HepG2 (cell line): ENCODE measurements at regions not wholly inside any gene's neighbourhood (a gene's known extent, or its start where the extent isn't known, plus 50 kb on each side); places are given as distances from the start of the nearest gene placed in this dataset.

Experiments
- ATAC-seq: fragments of 200-7000 bp; cut with Tn5 transposase; 3 replicates; pipeline ENCODE4 v1.9.1; 2020; ENCODE audit warnings: mild to moderate bottlenecking, moderate library complexity
- BruUV-seq: library from RNA; stranded (reverse); fragments of 400-500 nt; replicated peaks from 2 replicates; lab custom pipeline; 2021; lab: Mats Ljungman, UMichigan
- CTCF ChIA-PET: fragments of 300-600 bp; formaldehyde crosslinking; extraction: SDS; loops from one replicate; lab custom pipeline; 2021; ENCODE audit warnings: low total read pairs, inconsistent platforms, low intra/inter-chr PET ratio; lab: Yijun Ruan, JAX
- POLR2A ChIA-PET: fragments of 350-600 bp; sonication (Branson Sonifier 250); formaldehyde crosslinking; loops from one replicate; lab custom pipeline; 2020; ENCODE audit warnings: antibody characterized with exemption, inconsistent platforms; lab: Yijun Ruan, JAX
- DNase-seq: peaks from one replicate; pipeline ENCODE4 v3.0.0-alpha.2; 2015; ENCODE audit warnings: low spot score
- FAIRE-seq: peaks from 3 replicates; lab custom pipeline; 2011; peaks lifted over from hg19 to GRCh38; lab: Jason Lieb, UNC
- H2AFZ ChIP-seq: one replicate; pipeline ENCODE4 v1.6.1; 2011; ENCODE audit warnings: low read length, inconsistent platforms
- H3K27ac ChIP-seq: fragments of 300-600 bp; 3 replicates; pipeline ENCODE4 v1.8.0; 2011; ENCODE audit warnings: mixed run types, mild to moderate bottlenecking, mixed read lengths, low read length, inconsistent platforms; ENCODE audit not compliant: insufficient read depth; ENCODE audit errors: extremely low read length
- H3K27me3 ChIP-seq, 2 experiments: fragments of 200-600 bp in 1 of 2; 2 replicates in 1 of 2; 3 replicates in 1 of 2; pipeline versions ENCODE4 v1.6.0 to v1.8.0; 2011; ENCODE audit warnings: low read length in 2 of 2, mild to moderate bottlenecking in 2 of 2, moderate library complexity in 2 of 2, inconsistent platforms in 1 of 2; ENCODE audit not compliant: insufficient read depth in 2 of 2, control insufficient read depth in 1 of 2
- H3K36me3 ChIP-seq, 2 experiments: fragments of 200-600 bp in 1 of 2; replicated peaks in 1 of 2; 2 replicates in 1 of 2; 3 replicates in 1 of 2; pipeline versions ENCODE4 v1.5.1 to v1.8.0; 2011; ENCODE audit warnings: low read length in 2 of 2, inconsistent platforms in 1 of 2; ENCODE audit not compliant: insufficient read depth in 2 of 2, control insufficient read depth in 1 of 2
- H3K4me1 ChIP-seq: 2 replicates; pipeline ENCODE4 v1.5.1; 2012; ENCODE audit warnings: low read length, inconsistent platforms; ENCODE audit not compliant: insufficient read depth
- H3K4me2 ChIP-seq: 2 replicates; pipeline ENCODE4 v1.6.0; 2011; ENCODE audit warnings: low read depth, low read length, inconsistent platforms
- H3K4me3 ChIP-seq, 3 experiments: fragments of 200-600 bp in 1 of 3; sonication (generic), shearing (Covaris generic) in 1 of 3; replicated peaks in 1 of 3; 2 replicates each; pipeline ENCODE4 v1.5.1; 2011 to 2016; ENCODE audit warnings: low read length in 3 of 3, inconsistent platforms in 2 of 3, low read depth in 2 of 3, mild to moderate bottlenecking in 2 of 3, control low read depth in 1 of 3, mixed read lengths in 1 of 3; ENCODE audit not compliant: insufficient read depth in 1 of 3
- H3K79me2 ChIP-seq: one replicate; pipeline ENCODE4 v1.6.1; 2011; ENCODE audit warnings: low read length, inconsistent platforms; ENCODE audit not compliant: insufficient read depth
- H3K9ac ChIP-seq: 2 replicates; pipeline ENCODE4 v1.6.0; 2011; ENCODE audit warnings: mild to moderate bottlenecking, low read depth, low read length, inconsistent platforms; ENCODE audit not compliant: insufficient read depth
- H3K9me3 ChIP-seq: 2 replicates; pipeline ENCODE4 v1.5.1; 2012; ENCODE audit warnings: mild to moderate bottlenecking, low read length
- H4K20me1 ChIP-seq: 2 replicates; pipeline ENCODE4 v1.6.0; 2011; ENCODE audit warnings: inconsistent platforms, mild to moderate bottlenecking, low read length, moderate library complexity; ENCODE audit not compliant: insufficient read depth
- BATF2 ChIP-seq: sonication (generic); formaldehyde crosslinking; IDR thresholded peaks from 2 replicates; pipeline ENCODE4 v1.8.0; 2022; ENCODE audit warnings: mild to moderate bottlenecking, missing genetic modification reagents, moderate library complexity
- CEBPB ChIP-seq: IDR thresholded peaks from 2 replicates; pipeline ENCODE4 v1.6.1; 2011; ENCODE audit warnings: low read depth, low read length, improper control_type of control experiment, borderline replicate concordance
- CENPT ChIP-seq: sonication (generic); formaldehyde crosslinking; IDR thresholded peaks from 2 replicates; pipeline ENCODE4 v1.8.0; 2022; ENCODE audit warnings: low read depth, mild to moderate bottlenecking, moderate library complexity, missing genetic modification reagents
- DNMT1 ChIP-seq: sonication (generic); formaldehyde crosslinking; IDR thresholded peaks from 2 replicates; pipeline ENCODE4 v1.5.1; 2020; ENCODE audit warnings: mild to moderate bottlenecking, missing genetic modification reagents
- DNMT3B ChIP-seq: conservative IDR thresholded peaks from 2 replicates; pipeline ENCODE4 v1.6.1; 2016; ENCODE audit warnings: missing biosample characterization, control low read depth
- EP300 ChIP-seq, 3 experiments: sonication (generic) in 1 of 3; formaldehyde crosslinking in 1 of 3; IDR thresholded peaks; 2 replicates each; pipeline versions ENCODE4 v1.5.1 to v1.6.1; 2011 to 2020; ENCODE audit warnings: low read depth in 2 of 3, low read length in 2 of 3, borderline replicate concordance in 1 of 3, improper control_type of control experiment in 1 of 3, mild to moderate bottlenecking in 1 of 3, missing genetic modification reagents in 1 of 3, moderate library complexity in 1 of 3
- GTF2F1 ChIP-seq: fragments of 150-350 bp; IDR thresholded peaks from 2 replicates; pipeline ENCODE4 v1.6.1; 2014; ENCODE audit warnings: low read length
- KLF16 ChIP-seq, 2 experiments: sonication (generic) in 1 of 2; formaldehyde crosslinking in 1 of 2; IDR thresholded peaks; 2 replicates each; pipeline versions ENCODE4 v1.6.1 to v1.8.0; 2016 to 2023; ENCODE audit warnings: missing genetic modification reagents in 2 of 2, missing compliant biosample characterization in 1 of 2
- KLF6 ChIP-seq: IDR thresholded peaks from 2 replicates; pipeline ENCODE4 v1.8.0; 2016; ENCODE audit warnings: missing biosample characterization, missing genetic modification reagents
- MZF1 ChIP-seq: sonication (generic); formaldehyde crosslinking; IDR thresholded peaks from 2 replicates; pipeline ENCODE4 v1.8.1; 2023; ENCODE audit warnings: mild to moderate bottlenecking, missing genetic modification reagents, borderline replicate concordance
- NR2F6 ChIP-seq, 2 experiments: IDR thresholded peaks; 2 replicates each; pipeline ENCODE4 v1.6.1; 2016; ENCODE audit warnings: antibody characterized with exemption in 1 of 2, mild to moderate bottlenecking in 1 of 2
- REXO4 ChIP-seq: sonication (generic); formaldehyde crosslinking; IDR thresholded peaks from 2 replicates; pipeline ENCODE4 v1.8.0; 2022; ENCODE audit warnings: missing genetic modification reagents, mild to moderate bottlenecking, borderline replicate concordance
- SMAD9 ChIP-seq: sonication (generic); formaldehyde crosslinking; IDR thresholded peaks from 2 replicates; pipeline ENCODE4 v1.5.1; 2020; ENCODE audit warnings: mild to moderate bottlenecking, missing genetic modification reagents
- SRY ChIP-seq: sonication (generic); formaldehyde crosslinking; IDR thresholded peaks from 2 replicates; pipeline ENCODE4 v1.8.0; 2022; ENCODE audit warnings: mild to moderate bottlenecking, missing genetic modification reagents
- ZBTB7B ChIP-seq: sonication (generic); formaldehyde crosslinking; IDR thresholded peaks from 2 replicates; pipeline ENCODE4 v1.4.0; 2020; ENCODE audit warnings: missing genetic modification reagents
- ZKSCAN8 ChIP-seq: IDR thresholded peaks from 2 replicates; pipeline ENCODE4 v1.6.1; 2016; ENCODE audit warnings: borderline replicate concordance, missing genetic modification reagents, missing compliant biosample characterization
- ZNF513 ChIP-seq: sonication (generic); formaldehyde crosslinking; conservative IDR thresholded peaks from 2 replicates; pipeline ENCODE4 v1.5.0; 2020; ENCODE audit warnings: missing genetic modification reagents
- WGBS: methylation state at CpG from one replicate; pipeline ENCODE4 v1.1.6; 2017; ENCODE audit warnings: low lambda C conversion rate; 5-methylcytosine and 5-hydroxymethylcytosine counted together
- in situ Hi-C: cut with HindIII; loops from 2 replicates; pipeline ENCODE4 v1.10.0; 2017; ENCODE audit warnings: low pct_unique_long_range_greater_than_20kb; ENCODE audit not compliant: extremely low pct_ligation_motif_present
- intact Hi-C: fragments of 100-400 bp; cut with micrococcal nuclease; formaldehyde crosslinking; loops from one replicate; pipeline ENCODE4 v1.10.0; 2022; ENCODE audit not compliant: unreplicated experiment

GRCh38 chr1:87515781-87516180 is 187.1 kb downstream of the LMO4 start:
- H3K27me3 ChIP-seq: no peaks in the 10 kb centered on the region
- no peak overlapping the region for H2AFZ ChIP-seq
- H3K4me1 ChIP-seq: no peaks in the 10 kb centered on the region
- no peak overlapping the region for H3K4me3 ChIP-seq
- no peak overlapping the region for H3K4me2 ChIP-seq
- ChIA-PET CTCF (no interaction called here), POLR2A (no interaction called here)
- intact Hi-C loops: no loop called here
- H3K36me3 ChIP-seq: no peaks in the 10 kb centered on the region
- 0% methylated on average over 1 of the region's 1 CpG for WGBS
- TF ChIP-seq SRY (CRISPR knock-in tag) (no peak), SMAD9 (CRISPR knock-in tag) (no peak), KLF16 (CRISPR knock-in tag; IDR thresholded peaks at IDR 0.05) (no peak), CEBPB (no peak), BATF2 (CRISPR knock-in tag) (no peak), REXO4 (CRISPR knock-in tag) (no peak), NR2F6 (IDR thresholded peaks at IDR 0.05) (no peak), NR2F6 (CRISPR knock-in tag; IDR thresholded peaks at IDR 0.05) (no peak), CENPT (CRISPR knock-in tag) (no peak), KLF6 (no peak), DNMT3B (CRISPR knock-in tag) (no peak), GTF2F1 (no peak), ZBTB7B (CRISPR knock-in tag) (no peak), EP300 (IDR thresholded peaks at IDR 0.05; ENCODE audit: low read depth in 2 of 2, low read length in 2 of 2) (no peak), EP300 (CRISPR knock-in tag; IDR thresholded peaks at IDR 0.05; ENCODE audit: borderline replicate concordance) (no peak), ZNF513 (no peak), DNMT1 (CRISPR knock-in tag) (no peak), ZKSCAN8 (CRISPR knock-in tag) (no peak), MZF1 (CRISPR knock-in tag) (no peak)
- H3K27ac ChIP-seq: no peak overlapping the region
- in situ Hi-C loops: no loop called here
- ATAC-seq (no peak), DNase-seq (no peak), FAIRE-seq (no peak)
- no peaks in the 10 kb centered on the region for H3K79me2 ChIP-seq
- no peak overlapping the region for H3K9ac ChIP-seq
- no TSS peak for BruUV-seq
- no peaks in the 10 kb centered on the region for H3K9me3 ChIP-seq
- H4K20me1 ChIP-seq: no peaks in the 10 kb centered on the region
